ES-I3 (cell line): ENCODE measurements at regions not wholly inside any gene's neighbourhood (a gene's known extent, or its start where the extent isn't known, plus 50 kb on each side); places are given as distances from the start of the nearest gene placed in this dataset.

ENCODE experiments used
- H3K36me3 ChIP-seq: 2 replicates; pipeline ENCODE4 v1.6.1; 2013; ENCODE audit warnings: mild to moderate bottlenecking, low read length, control low read depth, moderate library complexity; ENCODE audit not compliant: insufficient read depth
- H3K4me1 ChIP-seq: 2 replicates; pipeline ENCODE4 v1.6.1; 2013; ENCODE audit warnings: mild to moderate bottlenecking, control low read depth, low read length; ENCODE audit not compliant: insufficient read depth
- H3K9ac ChIP-seq: 2 replicates; pipeline ENCODE4 v1.6.1; 2013; ENCODE audit warnings: low read depth, mild to moderate bottlenecking, low read length, moderate library complexity
- H3K9me3 ChIP-seq: 2 replicates; pipeline ENCODE4 v1.6.1; 2013; ENCODE audit warnings: mild to moderate bottlenecking, low read length, moderate library complexity; ENCODE audit not compliant: control insufficient read depth, insufficient read depth

DNA sequence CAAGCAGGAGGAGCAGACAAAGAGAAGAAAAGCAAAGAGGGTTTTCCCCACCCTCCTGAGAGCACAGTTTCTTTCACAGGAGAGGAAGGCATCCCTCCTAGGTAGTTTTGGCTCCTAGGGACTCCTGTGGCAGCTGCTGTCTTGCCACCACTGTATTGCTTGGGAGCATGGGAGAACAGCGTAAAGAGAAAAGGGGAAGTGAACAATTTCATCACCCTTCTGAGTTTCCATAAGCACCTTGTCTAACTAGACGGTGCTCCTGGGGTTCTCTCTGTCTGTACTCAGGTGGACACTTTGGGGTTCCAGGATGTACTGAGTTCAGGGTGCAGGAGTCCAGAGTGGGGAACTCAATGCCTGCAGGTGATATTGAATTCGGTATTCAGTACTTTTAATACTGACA is 1430.5 kb downstream of the TBC1D22A start:
- H3K36me3 ChIP-seq = no peaks in the 10 kb centered on the region
- H3K4me1 ChIP-seq = no peaks in the 10 kb centered on the region; the same call in 1 of the 2 replicates
- H3K9ac ChIP-seq = no peak overlapping the region
- no peaks in the 10 kb centered on the region; the same call in 1 of the 2 replicates for H3K9me3 ChIP-seq

DNA sequence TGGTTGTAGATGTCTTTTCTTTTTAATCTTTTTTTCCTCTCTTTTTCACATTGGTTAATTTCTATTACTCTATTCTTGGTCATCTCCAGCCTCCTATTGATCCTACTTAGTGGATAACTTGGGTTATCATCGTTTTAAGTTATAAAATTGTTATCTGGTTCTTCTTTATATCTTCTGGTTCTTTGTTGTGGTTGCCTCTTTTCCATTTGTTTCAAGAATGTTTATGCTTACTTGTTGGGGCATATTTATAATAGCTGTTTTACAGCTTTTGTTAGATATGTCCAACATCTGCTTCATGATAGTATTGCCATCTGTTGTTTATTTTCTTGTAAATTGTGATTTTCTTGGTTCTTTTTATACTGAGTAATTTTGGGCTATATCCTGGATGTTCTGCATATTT is 1429.6 kb downstream of the TBC1D22A start:
- Histone ChIP-seq H3K9ac (no peak overlapping the region), H3K36me3 (no peaks in the 10 kb centered on the region), H3K9me3 (no peaks in the 10 kb centered on the region; the same call in 1 of the 2 replicates), H3K4me1 (no peaks in the 10 kb centered on the region; the same call in 1 of the 2 replicates)

- Histone ChIP-seq H3K4me1 (no peaks in the 10 kb centered on the region; the same call in 1 of the 2 replicates), H3K36me3 (no peaks in the 10 kb centered on the region), H3K9ac (no peak overlapping the region), H3K9me3 (no peaks in the 10 kb centered on the region; the same call in 1 of the 2 replicates)
Measured at GRCh38 chr22:48188231-48188721, 1425.8 kb downstream of the TBC1D22A start.

GRCh38 chr22:48187356-48187755 is 1424.9 kb downstream of the TBC1D22A start:
- Histone ChIP-seq H3K36me3 (no peaks in the 10 kb centered on the region), H3K9ac (no peak overlapping the region), H3K4me1 (no peaks in the 10 kb centered on the region; the same call in 1 of the 2 replicates), H3K9me3 (no peaks in the 10 kb centered on the region; the same call in 1 of the 2 replicates)

DNA sequence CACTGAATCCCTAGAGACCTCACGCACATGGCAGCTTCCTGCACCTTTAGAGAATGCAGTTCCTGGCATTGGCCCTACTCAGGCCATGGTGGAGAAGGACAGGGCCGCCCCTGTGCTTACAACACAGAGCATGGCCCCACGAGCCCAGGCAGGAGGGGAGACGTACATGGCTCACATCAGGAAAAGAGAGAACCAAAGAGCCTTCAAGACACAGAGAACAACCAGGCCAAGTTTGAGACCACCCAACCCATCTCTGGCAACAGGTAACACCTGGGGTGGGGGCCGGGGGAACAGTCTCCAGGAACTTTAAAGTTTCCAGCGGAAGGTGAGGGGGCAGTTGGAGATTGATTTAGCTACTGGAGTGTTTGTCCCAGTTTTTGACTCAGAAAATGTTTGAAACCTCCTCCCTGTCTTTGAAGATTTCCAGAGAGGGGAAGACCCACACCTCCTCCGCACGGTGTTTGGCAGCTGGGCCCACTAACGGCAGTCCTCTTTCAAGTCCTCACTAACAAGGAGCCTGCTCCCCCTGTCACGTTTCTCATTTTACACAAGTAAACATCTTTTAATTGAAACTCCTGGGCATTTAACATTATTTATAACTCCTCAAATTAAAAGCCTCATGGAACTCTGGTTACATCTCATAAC is 1423.8 kb downstream of the TBC1D22A start:
- Histone ChIP-seq H3K9ac (no peak overlapping the region), H3K4me1 (no peaks in the 10 kb centered on the region; the same call in 1 of the 2 replicates), H3K9me3 (no peaks in the 10 kb centered on the region; the same call in 1 of the 2 replicates), H3K36me3 (no peaks in the 10 kb centered on the region)

DNA sequence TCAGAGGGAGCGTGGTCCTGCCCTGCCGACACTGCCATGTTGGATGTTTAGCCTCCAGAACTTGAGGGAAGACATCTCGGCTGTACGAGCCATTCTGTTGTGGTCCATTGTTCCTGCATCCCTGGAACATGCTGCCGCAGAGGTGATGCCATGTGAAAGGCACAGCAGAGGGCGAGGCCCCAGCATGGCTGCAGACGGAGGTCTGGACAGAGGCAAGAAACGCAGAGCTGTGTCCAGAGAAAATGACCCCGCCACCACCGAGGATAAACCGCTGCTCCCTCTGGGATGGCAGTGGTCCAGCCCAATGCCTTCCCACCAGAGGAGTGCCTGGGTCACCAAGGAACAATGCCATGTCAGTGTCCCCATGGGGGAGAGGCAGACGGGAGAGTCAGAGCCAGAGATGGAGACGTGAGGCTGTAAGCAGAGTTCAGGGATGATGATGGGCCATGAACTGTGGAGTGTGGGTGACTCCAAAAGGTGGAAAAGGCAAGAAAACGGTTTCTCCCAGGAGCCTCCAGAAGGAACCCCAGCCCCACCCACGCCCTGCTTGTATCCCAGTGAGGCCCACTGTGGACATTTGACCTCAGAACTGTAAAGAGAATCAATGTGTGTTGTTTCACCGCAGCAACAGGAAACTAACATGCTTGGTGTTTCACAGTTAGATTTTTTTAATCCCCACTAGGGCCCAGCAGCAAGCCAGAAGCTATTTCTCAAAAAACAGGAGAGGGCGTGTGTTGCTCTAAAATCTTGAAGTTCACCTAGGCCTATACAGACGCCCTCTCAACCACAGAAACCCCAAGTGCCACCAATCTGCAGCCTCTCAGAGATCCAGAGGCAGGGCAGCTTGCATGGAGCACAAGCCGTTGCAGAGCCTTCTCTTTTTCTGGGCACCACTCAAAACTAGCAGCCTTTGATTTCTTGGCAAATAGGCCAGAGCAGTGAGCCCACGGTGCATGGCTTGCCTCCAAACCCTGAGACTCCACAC is 1422.9 kb downstream of the TBC1D22A start:
- Histone ChIP-seq H3K9ac (no peak overlapping the region), H3K36me3 (no peaks in the 10 kb centered on the region), H3K4me1 (no peaks in the 10 kb centered on the region; the same call in 1 of the 2 replicates), H3K9me3 (no peaks in the 10 kb centered on the region)

- H3K9me3 ChIP-seq = no peaks in the 10 kb centered on the region
- no peaks in the 10 kb centered on the region for H3K36me3 ChIP-seq
- no peak overlapping the region for H3K9ac ChIP-seq
- H3K4me1 ChIP-seq = no peaks in the 10 kb centered on the region; the same call in 1 of the 2 replicates
Measured at GRCh38 chr22:48182846-48183805, 1420.7 kb downstream of the TBC1D22A start.

DNA sequence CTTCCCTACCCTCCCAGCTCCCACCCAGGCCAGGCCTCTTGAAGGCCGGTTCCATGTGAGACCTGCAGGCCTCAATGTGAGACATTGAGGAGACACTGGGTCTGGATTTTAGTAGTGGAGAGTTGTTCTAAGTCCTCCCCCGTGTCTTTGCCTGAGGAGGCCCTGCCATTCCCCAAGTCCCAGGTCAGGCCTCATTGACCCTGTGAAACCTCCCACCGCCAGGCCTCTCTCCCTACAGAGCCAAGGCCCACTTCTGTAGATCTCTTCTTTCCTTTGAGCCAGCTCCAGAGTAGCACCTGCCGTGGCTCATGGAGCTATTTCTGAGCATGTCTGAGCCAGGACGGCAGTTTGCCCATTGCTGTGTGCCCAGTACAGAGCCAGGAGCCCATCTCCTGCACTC is 1419.6 kb downstream of the TBC1D22A start:
- Histone ChIP-seq H3K36me3 (no peaks in the 10 kb centered on the region), H3K9me3 (no peaks in the 10 kb centered on the region), H3K4me1 (no peaks in the 10 kb centered on the region), H3K9ac (no peak overlapping the region)

DNA sequence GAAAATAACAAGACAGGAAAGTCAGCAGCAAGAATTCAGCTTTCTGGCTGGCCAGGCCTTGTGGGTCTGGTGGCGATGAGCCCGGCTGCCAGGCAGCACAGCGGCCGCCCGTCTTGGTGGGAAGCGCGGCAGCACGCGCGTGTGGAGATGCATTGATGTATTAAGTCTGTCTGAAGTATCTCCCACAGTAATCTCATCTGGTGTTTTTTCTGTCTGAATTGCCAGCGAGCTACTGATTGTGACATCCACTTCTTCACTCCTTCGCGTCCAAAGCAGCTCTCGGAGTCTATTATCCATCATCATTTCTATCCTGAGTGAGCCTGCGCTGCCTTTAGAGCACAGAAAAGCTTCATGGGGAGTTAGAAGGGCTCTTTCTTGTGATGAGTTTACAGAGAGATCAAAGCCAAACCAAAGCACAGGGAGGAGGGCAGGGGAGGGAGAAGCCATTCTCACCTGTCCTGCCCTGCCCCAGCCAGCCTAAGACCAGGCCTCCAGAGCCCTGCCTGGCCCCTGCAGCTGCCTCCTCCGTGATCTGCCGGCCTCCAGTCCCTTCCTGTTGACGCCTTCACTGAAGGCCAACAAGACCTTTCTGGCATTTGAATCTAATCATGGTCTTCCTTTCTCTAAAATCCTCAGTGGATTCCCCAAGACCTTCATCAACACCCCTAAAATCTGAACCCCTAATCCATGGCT is 1419.0 kb downstream of the TBC1D22A start:
- Histone ChIP-seq H3K4me1 (no peaks in the 10 kb centered on the region), H3K9ac (no peak overlapping the region), H3K36me3 (no peaks in the 10 kb centered on the region), H3K9me3 (no peaks in the 10 kb centered on the region)

GRCh38 chr22:48180631-48181030 is 1418.2 kb downstream of the TBC1D22A start:
- Histone ChIP-seq H3K4me1 (no peaks in the 10 kb centered on the region), H3K36me3 (no peaks in the 10 kb centered on the region), H3K9me3 (no peaks in the 10 kb centered on the region), H3K9ac (no peak overlapping the region)

- H3K36me3 ChIP-seq = no peaks in the 10 kb centered on the region
- H3K9ac ChIP-seq = no peak overlapping the region
- H3K9me3 ChIP-seq = no peaks in the 10 kb centered on the region
- H3K4me1 ChIP-seq = no peaks in the 10 kb centered on the region
Measured at GRCh38 chr22:48179571-48180546, 1417.4 kb downstream of the TBC1D22A start.

DNA sequence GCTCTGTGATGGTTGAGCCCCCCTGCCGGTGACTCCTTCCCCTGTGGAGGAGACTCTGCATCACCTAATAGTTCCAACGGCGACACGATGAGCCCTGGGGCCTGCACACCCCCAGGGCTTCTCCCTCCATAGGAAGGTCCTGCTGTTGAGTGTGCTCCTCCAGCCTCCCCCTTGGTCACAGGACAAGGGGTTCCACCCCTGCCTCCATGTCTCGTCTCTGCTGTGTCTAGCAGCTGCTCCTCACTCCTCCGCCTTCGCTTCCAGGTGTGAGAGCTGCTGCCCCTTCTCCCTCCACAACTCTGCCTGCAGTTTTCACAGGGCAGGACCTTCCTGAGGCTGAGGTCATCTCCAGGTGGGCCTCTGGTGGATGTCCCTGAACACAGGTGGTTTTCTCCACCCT is 1416.1 kb downstream of the TBC1D22A start:
- no peaks in the 10 kb centered on the region for H3K4me1 ChIP-seq
- H3K9me3 ChIP-seq = no peaks in the 10 kb centered on the region
- H3K9ac ChIP-seq = no peak overlapping the region
- no peaks in the 10 kb centered on the region for H3K36me3 ChIP-seq
